Smooth muscle cell (in vitro differentiated cells): ENCODE measurements at regions not wholly inside any gene's neighbourhood (a gene's known extent, or its start where the extent isn't known, plus 50 kb on each side); places are given as distances from the start of the nearest gene placed in this dataset.

Experiments used
- DNase-seq: peaks from one replicate; lab custom pipeline; 2025; ENCODE audit not compliant: unreplicated experiment; lab: John Stamatoyannopoulos, UW
- H2AFZ ChIP-seq: fragments of 200-600 bp; sonication (generic); 2 replicates; pipeline ENCODE4 v1.6.0; 2016; ENCODE audit warnings: antibody characterized with exemption, low read depth, mild to moderate bottlenecking
- H3F3A ChIP-seq: fragments of 200-600 bp; sonication (generic); 2 replicates; pipeline ENCODE4 v1.6.0; 2017; ENCODE audit warnings: antibody characterized with exemption, low read depth
- H3K27ac ChIP-seq: fragments of 200-600 bp; sonication (generic); 2 replicates; pipeline ENCODE4 v1.5.1; 2016; ENCODE audit warnings: low read depth, mild to moderate bottlenecking
- H3K27me3 ChIP-seq: fragments of 200-600 bp; sonication (generic); 2 replicates; pipeline ENCODE4 v1.6.1; 2016; ENCODE audit warnings: low read depth, mild to moderate bottlenecking
- H3K36me3 ChIP-seq: fragments of 200-600 bp; sonication (generic); 2 replicates; pipeline ENCODE4 v1.5.1; 2016; ENCODE audit warnings: low read depth
- H3K4me1 ChIP-seq: fragments of 200-600 bp; sonication (generic); 2 replicates; pipeline ENCODE4 v1.5.1; 2016; ENCODE audit warnings: low read depth
- H3K4me2 ChIP-seq: fragments of 200-600 bp; sonication (generic); 2 replicates; pipeline ENCODE4 v1.6.0; 2016; ENCODE audit warnings: mild to moderate bottlenecking
- H3K4me3 ChIP-seq: fragments of 200-600 bp; sonication (generic); 2 replicates; pipeline ENCODE4 v1.5.1; 2016; ENCODE audit warnings: mild to moderate bottlenecking
- H3K79me2 ChIP-seq: fragments of 200-600 bp; sonication (generic); 2 replicates; pipeline ENCODE4 v1.6.0; 2016; ENCODE audit warnings: low read depth, mild to moderate bottlenecking
- H3K9ac ChIP-seq: fragments of 200-600 bp; sonication (generic); 2 replicates; pipeline ENCODE4 v1.6.0; 2016; ENCODE audit warnings: low read depth
- H3K9me3 ChIP-seq: fragments of 200-600 bp; sonication (generic); replicated peaks from 2 replicates; pipeline ENCODE4 v1.5.1; 2016; ENCODE audit warnings: low read depth
- H4K20me1 ChIP-seq: fragments of 200-600 bp; sonication (generic); 2 replicates; pipeline ENCODE4 v1.6.0; 2016; ENCODE audit warnings: low read depth
- WGBS: methylation state at CpG from one replicate; pipeline ENCODE4 v1.1.7; 2016; ENCODE audit warnings: low lambda C conversion rate; 5-methylcytosine and 5-hydroxymethylcytosine counted together
- TF ChIP-seq, protein P1 (sequence below): fragments of 200-600 bp; sonication (generic); IDR thresholded peaks from 2 replicates; pipeline ENCODE4 v1.5.1; 2017; ENCODE audit warnings: borderline replicate concordance, mild to moderate bottlenecking, antibody characterized with exemption; ENCODE audit not compliant: insufficient read depth, poor library complexity, severe bottlenecking

DNA sequence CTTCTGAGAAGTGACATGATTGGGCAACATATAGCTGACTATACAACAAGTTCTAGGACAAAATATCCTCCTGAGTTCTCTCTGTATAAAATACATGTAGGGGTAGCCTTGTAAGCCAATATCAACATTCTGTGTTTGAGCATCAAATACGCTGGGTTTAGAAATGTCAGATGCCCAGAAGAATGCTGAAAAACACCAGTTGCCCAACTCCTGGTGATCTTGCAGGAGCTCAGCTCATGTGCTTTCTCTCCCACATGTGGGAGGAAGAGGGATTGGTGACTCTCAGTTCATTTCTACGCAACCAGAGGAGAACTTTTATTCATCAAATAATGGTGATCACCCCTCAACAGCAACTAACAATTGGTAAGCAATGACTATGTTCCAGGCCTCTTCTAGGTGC lies 810.9 kb upstream of the ACO1 start:
- Histone ChIP-seq H4K20me1 (no peaks in the 10 kb centered on the region), H3K9ac (no peak overlapping the region), H2AFZ (no peak overlapping the region), H3K9me3 (no peaks in the 10 kb centered on the region), H3K27ac (peak overlapping the region; percentile 81), H3K79me2 (no peaks in the 10 kb centered on the region), H3K27me3 (no peaks in the 10 kb centered on the region), H3K4me1 (no peaks in the 10 kb centered on the region), H3K36me3 (no peaks in the 10 kb centered on the region), H3K4me2 (no peak overlapping the region), H3K4me3 (no peak overlapping the region), H3F3A (no peaks in the 10 kb centered on the region)
- no peak for DNase-seq
- 73% methylated on average over 2 of the region's 2 CpGs for WGBS
- TF ChIP-seq, protein P1, sequence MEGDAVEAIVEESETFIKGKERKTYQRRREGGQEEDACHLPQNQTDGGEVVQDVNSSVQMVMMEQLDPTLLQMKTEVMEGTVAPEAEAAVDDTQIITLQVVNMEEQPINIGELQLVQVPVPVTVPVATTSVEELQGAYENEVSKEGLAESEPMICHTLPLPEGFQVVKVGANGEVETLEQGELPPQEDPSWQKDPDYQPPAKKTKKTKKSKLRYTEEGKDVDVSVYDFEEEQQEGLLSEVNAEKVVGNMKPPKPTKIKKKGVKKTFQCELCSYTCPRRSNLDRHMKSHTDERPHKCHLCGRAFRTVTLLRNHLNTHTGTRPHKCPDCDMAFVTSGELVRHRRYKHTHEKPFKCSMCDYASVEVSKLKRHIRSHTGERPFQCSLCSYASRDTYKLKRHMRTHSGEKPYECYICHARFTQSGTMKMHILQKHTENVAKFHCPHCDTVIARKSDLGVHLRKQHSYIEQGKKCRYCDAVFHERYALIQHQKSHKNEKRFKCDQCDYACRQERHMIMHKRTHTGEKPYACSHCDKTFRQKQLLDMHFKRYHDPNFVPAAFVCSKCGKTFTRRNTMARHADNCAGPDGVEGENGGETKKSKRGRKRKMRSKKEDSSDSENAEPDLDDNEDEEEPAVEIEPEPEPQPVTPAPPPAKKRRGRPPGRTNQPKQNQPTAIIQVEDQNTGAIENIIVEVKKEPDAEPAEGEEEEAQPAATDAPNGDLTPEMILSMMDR: no peak

DNA sequence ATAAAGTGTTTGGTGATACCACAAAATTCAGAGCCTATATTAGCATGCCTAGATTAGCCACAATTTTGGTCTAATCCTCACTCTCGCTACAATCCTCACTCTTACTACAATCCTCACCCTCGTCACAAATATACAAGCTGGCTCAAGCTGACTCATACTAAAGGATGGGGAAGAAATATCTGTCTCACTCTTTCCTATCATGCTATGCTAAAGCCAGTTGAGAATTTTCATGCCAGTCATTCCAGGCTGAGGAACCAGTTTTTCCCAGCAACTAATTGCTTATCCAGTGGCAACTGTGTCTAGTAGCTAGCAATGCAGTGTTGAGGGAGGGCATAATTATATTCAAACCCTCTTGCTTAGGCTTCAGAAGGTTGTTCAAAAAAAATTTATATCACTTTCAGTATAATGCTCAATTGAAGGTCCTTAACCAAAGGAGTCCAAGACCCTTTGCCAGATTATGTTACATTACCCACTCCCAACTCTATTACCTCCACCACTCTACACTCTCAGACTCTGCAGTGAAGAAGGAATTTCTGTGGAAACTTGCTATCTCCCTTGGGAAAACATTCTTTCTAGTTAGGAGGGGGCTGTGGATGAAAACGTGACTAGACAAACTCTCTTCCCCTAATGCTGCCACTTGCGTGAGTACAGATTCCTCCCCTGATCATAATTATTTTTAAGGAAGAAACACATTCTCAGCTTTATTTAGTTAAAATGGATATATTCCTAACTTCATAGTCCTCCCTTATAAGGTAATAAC lies 810.3 kb upstream of the ACO1 start:
- TF ChIP-seq, protein P1: no peak
- no peaks in the 10 kb centered on the region for H3F3A ChIP-seq
- WGBS: 7% methylated on average over 4 of the region's 4 CpGs
- H3K4me3 ChIP-seq: no peak overlapping the region
- H3K36me3 ChIP-seq: no peaks in the 10 kb centered on the region
- H2AFZ ChIP-seq: peak overlapping the region; percentile 7
- DNase-seq: no peak
- no peaks in the 10 kb centered on the region for H3K4me1 ChIP-seq
- H3K27ac ChIP-seq: peak overlapping the region; percentile 81
- no peaks in the 10 kb centered on the region for H4K20me1 ChIP-seq
- H3K9ac ChIP-seq: peak overlapping the region; percentile 15
- H3K27me3 ChIP-seq: no peaks in the 10 kb centered on the region
- no peaks in the 10 kb centered on the region for H3K79me2 ChIP-seq
- H3K9me3 ChIP-seq: no peaks in the 10 kb centered on the region
- peak overlapping the region; percentile 62 for H3K4me2 ChIP-seq

DNA sequence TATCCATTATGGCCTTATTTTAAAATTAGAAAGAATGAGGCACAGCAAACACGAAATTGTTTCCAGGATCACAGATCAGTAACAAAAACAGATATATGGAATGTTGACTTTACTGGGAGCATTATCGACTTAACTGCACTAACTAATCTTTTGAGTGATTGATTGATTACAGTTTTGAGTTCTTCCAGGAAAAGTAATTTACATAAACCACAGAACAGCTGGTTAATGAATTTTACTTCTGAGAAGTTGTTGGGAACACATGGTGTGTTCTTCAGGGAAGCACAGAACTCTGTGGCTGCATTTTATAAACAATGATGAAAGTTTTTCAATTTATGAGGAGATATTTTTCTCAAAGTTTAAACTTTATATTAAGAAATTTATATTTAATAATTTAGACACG lies 802.4 kb upstream of the ACO1 start:
- TF ChIP-seq, protein P1: no peak
- Histone ChIP-seq H3K27ac (no peak overlapping the region), H3K36me3 (no peaks in the 10 kb centered on the region), H3K9ac (no peak overlapping the region), H3F3A (no peaks in the 10 kb centered on the region), H3K4me3 (no peak overlapping the region), H3K27me3 (no peaks in the 10 kb centered on the region), H3K4me1 (no peaks in the 10 kb centered on the region), H4K20me1 (no peaks in the 10 kb centered on the region), H3K9me3 (no peaks in the 10 kb centered on the region), H2AFZ (no peak overlapping the region), H3K79me2 (no peaks in the 10 kb centered on the region), H3K4me2 (no peak overlapping the region)
- 41% methylated on average over 3 of the region's 3 CpGs for WGBS
- no peak for DNase-seq

DNA sequence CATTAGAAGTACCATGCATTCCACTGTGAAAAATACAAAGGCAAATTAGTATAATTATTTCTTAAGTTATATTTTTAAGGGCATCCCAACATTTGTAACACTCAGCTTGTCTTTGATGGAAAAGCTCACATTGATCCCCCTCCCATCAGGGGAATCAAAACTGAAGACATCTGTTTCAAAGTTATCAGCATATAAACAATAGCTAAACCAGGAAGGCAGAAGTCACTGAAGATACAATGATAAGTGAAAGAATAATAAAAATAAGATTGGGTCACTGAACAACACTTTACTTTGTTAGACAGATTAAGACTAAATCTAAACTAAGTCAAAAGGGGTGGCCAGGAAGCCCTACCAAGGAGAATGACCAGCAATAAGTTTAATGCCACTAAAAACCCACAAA lies 801.9 kb upstream of the ACO1 start:
- TF ChIP-seq, protein P1: no peak
- H3K4me1 ChIP-seq: no peaks in the 10 kb centered on the region
- DNase-seq: no peak
- H3K4me3 ChIP-seq: no peak overlapping the region
- H3K36me3 ChIP-seq: no peaks in the 10 kb centered on the region
- H3K9ac ChIP-seq: no peak overlapping the region
- H4K20me1 ChIP-seq: no peaks in the 10 kb centered on the region
- H3K4me2 ChIP-seq: no peak overlapping the region
- H3K27ac ChIP-seq: no peak overlapping the region
- no peaks in the 10 kb centered on the region for H3K79me2 ChIP-seq
- H3F3A ChIP-seq: no peaks in the 10 kb centered on the region
- H3K9me3 ChIP-seq: no peaks in the 10 kb centered on the region
- no peaks in the 10 kb centered on the region for H3K27me3 ChIP-seq
- H2AFZ ChIP-seq: no peak overlapping the region
